Activated CD4-positive, alpha-beta T cell treated with anti-CD3 and anti-CD28 coated beads, Interleukin-2, amount 50 U/mL, for 1 hour (primary cell): ENCODE measurements at regions not wholly inside any gene's neighbourhood (a gene's known extent, or its start where the extent isn't known, plus 50 kb on each side); places are given as distances from the start of the nearest gene placed in this dataset.

Experiments used
- DNase-seq: peaks from one replicate; pipeline ENCODE4 v3.0.0-alpha.2; 2020

GRCh38 chr14:84792722-84793410 lies 737.1 kb upstream of the FLRT2 start:
- no peak for DNase-seq

- no peak for DNase-seq
Measured at GRCh38 chr14:84797326-84797725, 732.6 kb upstream of the FLRT2 start.

- no peak for DNase-seq
Measured at GRCh38 chr14:84804468-84804867, 725.5 kb upstream of the FLRT2 start.

- no peak for DNase-seq
Measured at GRCh38 chr14:84804895-84805294, 725.0 kb upstream of the FLRT2 start.

- DNase-seq = no peak
Measured at GRCh38 chr14:84806181-84806580, 723.8 kb upstream of the FLRT2 start.

GRCh38 chr14:84806622-84807021 lies 723.3 kb upstream of the FLRT2 start:
- no peak for DNase-seq

GRCh38 chr14:84807673-84808072 lies 722.3 kb upstream of the FLRT2 start:
- DNase-seq = no peak

- no peak for DNase-seq
Measured at GRCh38 chr14:84809158-84809557, 720.8 kb upstream of the FLRT2 start.

- DNase-seq = no peak
Measured at GRCh38 chr14:84814391-84814790, 715.6 kb upstream of the FLRT2 start.

- no peak for DNase-seq
Measured at GRCh38 chr14:84819528-84819927, 710.4 kb upstream of the FLRT2 start.

GRCh38 chr14:84825481-84826251 lies 704.3 kb upstream of the FLRT2 start:
- no peak for DNase-seq

- DNase-seq = no peak
Measured at GRCh38 chr14:84826294-84826693, 703.6 kb upstream of the FLRT2 start.

GRCh38 chr14:84850595-84850994 lies 679.3 kb upstream of the FLRT2 start:
- DNase-seq = no peak

GRCh38 chr14:84856751-84857534 lies 673.0 kb upstream of the FLRT2 start:
- no peak for DNase-seq

- no peak for DNase-seq
Measured at GRCh38 chr14:84857571-84857970, 672.4 kb upstream of the FLRT2 start.

GRCh38 chr14:84859116-84859515 lies 670.8 kb upstream of the FLRT2 start:
- no peak for DNase-seq

GRCh38 chr14:84864548-84865271 lies 665.2 kb upstream of the FLRT2 start:
- DNase-seq = no peak

GRCh38 chr14:84871734-84872133 lies 658.2 kb upstream of the FLRT2 start:
- no peak for DNase-seq

GRCh38 chr14:84874436-84874835 lies 655.5 kb upstream of the FLRT2 start:
- DNase-seq = no peak

- no peak for DNase-seq
Measured at GRCh38 chr14:84877061-84877460, 652.9 kb upstream of the FLRT2 start.

- no peak for DNase-seq
Measured at GRCh38 chr14:84882830-84883229, 647.1 kb upstream of the FLRT2 start.

GRCh38 chr14:84885061-84885460 lies 644.9 kb upstream of the FLRT2 start:
- DNase-seq = no peak

GRCh38 chr14:84891404-84891803 lies 638.5 kb upstream of the FLRT2 start:
- no peak for DNase-seq
